ENCODE measurements at regions not wholly inside any gene's neighbourhood (a gene's known extent, or its start where the extent isn't known, plus 50 kb on each side); places are given as distances from the start of the nearest gene placed in this dataset.
"Not testable (repeated sequence)": the region's sequence is repeated elsewhere in the genome, so short reads cannot be mapped to it uniquely, and the experiment has no call there.

DNA sequence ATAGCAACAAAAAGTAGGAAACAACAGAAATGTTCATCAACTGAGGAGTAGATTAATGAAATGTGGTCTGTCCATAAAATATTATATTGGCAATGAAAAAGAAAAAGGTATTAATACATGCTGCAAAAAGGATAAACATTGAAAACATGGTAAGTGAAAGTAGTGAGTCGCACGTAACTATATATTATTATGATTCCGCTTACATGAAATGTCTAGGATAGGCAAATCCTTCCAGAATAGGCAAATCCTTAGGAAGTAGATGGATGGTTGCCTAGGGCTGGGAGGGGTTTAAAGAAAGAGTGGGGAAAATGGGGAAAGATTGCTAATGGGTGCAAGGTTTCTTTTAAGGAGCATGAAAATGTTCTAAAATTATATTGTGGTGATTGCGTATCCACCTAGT is 198.1 kb upstream of the WSB1 start:
- not testable (repeated sequence) for DNase-seq (ENCODE audit: low spot score)

- not testable (repeated sequence) for DNase-seq (ENCODE audit: low spot score)
Observed at GRCh38 chr17:27099266-27099665, 194.6 kb upstream of the WSB1 start.

DNA sequence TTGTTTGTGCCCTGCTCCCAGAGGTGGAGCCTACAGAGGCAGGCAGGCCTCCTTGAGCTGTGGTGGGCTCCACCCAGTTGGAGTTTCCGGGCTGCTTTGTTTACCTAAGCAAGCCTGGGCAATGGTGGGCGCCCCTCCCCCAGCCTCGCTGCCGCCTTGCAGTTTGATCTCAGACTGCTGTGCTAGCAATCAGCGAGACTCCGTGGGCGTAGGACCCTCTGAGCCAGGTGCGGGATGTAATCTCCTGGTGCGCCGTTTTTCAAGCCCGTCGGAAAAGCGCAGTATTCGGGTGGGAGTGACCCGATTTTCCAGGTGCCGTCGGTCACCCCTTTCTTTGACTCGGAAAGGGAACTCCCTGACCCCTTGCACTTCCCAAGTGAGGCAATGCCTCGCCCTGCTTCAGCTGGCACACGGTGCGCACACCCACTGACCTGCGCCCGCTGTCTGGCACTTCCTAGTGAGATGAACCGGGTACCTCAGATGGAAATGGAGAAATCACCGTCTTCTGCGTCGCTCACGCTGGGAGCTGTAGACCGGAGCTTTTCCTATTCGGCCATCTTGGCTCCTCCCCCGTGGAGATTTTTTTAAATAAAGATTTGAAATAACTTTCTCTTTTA is 189.2 kb upstream of the WSB1 start:
- not testable (repeated sequence) for DNase-seq (ENCODE audit: low spot score)

DNA sequence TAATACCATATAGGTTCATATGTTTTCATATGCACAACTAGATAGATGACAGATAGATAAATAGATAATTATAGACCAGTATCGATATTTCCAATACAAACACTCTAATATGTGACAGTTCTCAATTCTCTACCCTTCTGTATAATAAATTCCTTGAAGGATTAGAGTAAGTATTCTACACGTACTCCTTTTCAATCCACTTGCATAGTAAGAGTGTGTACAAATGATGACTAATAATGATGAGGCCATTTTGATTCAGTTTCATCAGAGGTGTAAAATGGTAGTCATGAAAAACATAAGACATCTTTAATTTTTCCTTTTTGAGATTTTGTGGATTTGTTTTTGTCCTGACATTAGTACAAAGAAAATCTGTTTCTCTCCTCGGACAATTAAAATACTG is 188.3 kb upstream of the WSB1 start:
- DNase-seq (ENCODE audit: low spot score): no peak

DNA sequence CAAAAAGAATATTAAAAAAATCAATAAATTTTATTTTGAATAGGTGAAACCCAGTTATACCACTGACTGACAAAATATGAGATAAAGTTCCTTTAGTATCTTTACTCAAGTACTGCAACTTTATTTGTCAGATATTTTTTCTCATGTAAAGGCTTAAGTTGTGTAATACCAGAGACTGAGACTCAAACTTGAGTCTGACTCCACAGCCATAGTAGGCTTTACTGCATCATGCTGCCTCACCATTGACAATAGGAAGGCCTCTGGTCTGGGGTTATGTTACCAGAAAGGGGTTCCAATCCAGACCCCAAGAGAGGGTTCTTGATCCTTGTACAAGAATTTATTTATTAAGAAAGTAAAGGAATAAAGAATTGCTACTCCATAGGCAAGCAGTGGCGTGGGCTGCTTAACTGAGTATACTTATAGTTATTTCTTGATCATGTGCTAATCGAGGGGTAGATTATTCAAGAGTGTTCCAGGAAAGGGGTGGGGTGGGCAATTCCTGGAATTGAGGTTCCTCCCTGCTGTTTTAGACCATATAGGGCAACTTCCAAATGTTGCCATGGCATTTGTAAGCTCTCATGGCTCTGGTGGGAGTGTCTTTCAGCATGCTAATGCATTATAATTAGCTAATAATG is 187.4 kb upstream of the WSB1 start:
- no peak for DNase-seq (ENCODE audit: low spot score)

- no peak for DNase-seq (ENCODE audit: low spot score)
Observed at GRCh38 chr17:27106982-27107360, 186.9 kb upstream of the WSB1 start.

DNA sequence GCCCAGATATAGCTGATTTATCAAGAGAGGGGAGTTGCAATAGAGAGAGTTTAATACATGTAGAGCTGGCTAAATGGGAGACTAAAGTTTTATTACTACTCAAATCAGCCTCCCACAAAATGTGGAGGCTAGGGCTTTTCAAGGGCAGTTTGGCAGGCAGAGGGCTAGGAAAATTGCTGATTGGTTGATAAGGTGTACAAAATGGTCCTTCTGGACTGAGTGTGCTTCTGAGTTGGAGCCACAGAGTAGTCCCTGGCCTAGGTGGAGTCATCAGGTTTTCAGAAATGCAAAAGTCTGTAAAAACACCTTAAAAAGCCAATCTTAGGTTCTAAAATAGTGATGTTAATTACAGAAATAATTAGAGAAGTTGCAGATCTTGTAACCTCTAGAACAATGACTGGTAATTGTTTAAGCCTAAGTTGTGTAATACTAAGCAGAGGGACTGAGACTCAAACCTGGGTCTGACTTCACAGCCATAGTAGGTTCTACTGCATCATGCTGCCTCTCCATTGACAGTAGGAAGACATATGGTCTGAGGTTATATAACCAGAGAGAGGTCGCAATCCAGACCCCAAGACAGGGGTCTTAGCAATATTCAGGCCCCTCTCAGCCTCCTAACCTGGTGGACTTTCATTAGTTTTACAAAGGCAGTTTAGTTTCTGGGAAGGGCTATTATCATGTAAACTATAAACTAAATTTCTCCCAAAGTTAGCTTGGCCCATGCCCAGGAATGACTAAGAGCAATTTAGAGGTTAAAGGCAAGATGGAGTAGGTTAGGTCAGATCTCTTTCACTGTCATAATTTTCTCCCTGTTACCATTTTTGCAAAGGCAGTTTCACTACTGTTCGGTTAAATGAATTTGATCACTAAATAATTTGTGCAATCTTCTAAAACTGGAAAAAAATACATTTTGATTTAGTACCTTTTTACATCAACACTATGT is 186.3 kb upstream of the WSB1 start:
- DNase-seq (ENCODE audit: low spot score): not testable (repeated sequence)

- no peak for DNase-seq (ENCODE audit: low spot score)
Observed at GRCh38 chr17:27109346-27109745, 184.6 kb upstream of the WSB1 start.

DNA sequence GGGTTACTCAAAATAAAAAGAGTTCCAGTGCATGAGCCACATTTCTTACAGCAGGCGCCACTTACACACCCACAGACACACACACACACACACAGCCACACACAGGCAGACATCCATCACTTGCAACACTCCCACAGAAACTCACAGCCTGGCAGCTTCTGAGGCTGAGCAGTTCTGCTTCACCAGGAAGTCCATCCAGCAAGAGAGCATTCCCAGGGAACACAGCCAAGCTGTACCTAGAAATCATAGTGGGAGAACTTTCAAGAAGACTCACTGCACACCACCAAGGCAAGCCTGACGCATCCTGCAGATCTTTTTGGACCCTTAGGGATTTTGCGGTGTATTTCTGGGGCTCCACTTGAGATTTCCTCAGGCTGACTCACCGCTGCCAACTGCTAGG is 140.9 kb upstream of the WSB1 start:
- DNase-seq (ENCODE audit: low spot score): peak; percentile 15

DNA sequence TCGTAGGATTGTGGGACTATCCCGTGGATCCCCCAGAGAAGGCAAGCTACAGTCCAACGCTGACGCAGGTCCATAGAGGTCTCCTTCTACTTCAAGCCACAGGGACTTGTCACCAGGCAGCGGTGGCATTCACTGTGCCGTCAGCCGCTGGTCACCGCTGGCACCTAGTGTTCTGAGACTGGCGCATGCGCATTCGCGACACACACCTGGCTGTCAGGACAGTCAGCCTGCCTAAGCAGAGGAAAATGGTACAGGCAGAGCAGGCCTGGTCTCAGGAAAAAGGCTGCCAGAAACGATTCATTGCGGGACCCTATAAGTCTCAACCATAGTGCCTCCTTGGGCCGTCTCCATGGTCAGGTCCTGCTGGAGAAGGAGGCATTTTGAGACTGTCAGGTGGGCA is 138.0 kb upstream of the WSB1 start:
- peak; percentile 0 for DNase-seq (ENCODE audit: low spot score)

GRCh38 chr17:27157297-27157696 is 136.6 kb upstream of the WSB1 start:
- no peak for DNase-seq (ENCODE audit: low spot score)

GRCh38 chr17:27157898-27158297 is 136.0 kb upstream of the WSB1 start:
- peak; percentile 0 for DNase-seq (ENCODE audit: low spot score)

- DNase-seq (ENCODE audit: low spot score): peak; percentile 1
Observed at GRCh38 chr17:27158382-27158781, 135.5 kb upstream of the WSB1 start.

GRCh38 chr17:27180322-27180721 is 113.6 kb upstream of the WSB1 start:
- DNase-seq (ENCODE audit: low spot score): no peak

GRCh38 chr17:27181379-27181925 is 112.5 kb upstream of the WSB1 start:
- DNase-seq (ENCODE audit: low spot score): not testable (repeated sequence)

GRCh38 chr17:27181935-27182334 is 112.0 kb upstream of the WSB1 start:
- DNase-seq (ENCODE audit: low spot score): no peak

- DNase-seq (ENCODE audit: low spot score): not testable (repeated sequence)
Observed at GRCh38 chr17:27197505-27197904, 96.4 kb upstream of the WSB1 start.

- no peak for DNase-seq (ENCODE audit: low spot score)
Observed at GRCh38 chr17:27199948-27200347, 94.0 kb upstream of the WSB1 start.

GRCh38 chr17:27200476-27200875 is 93.4 kb upstream of the WSB1 start:
- DNase-seq (ENCODE audit: low spot score): no peak

GRCh38 chr17:27203241-27203640 is 90.7 kb upstream of the WSB1 start:
- DNase-seq (ENCODE audit: low spot score): no peak

GRCh38 chr17:27206447-27206846 is 87.5 kb upstream of the WSB1 start:
- DNase-seq (ENCODE audit: low spot score): no peak

GRCh38 chr17:27207073-27207513 is 86.8 kb upstream of the WSB1 start:
- DNase-seq (ENCODE audit: low spot score): peak; percentile 72

- DNase-seq (ENCODE audit: low spot score): not testable (repeated sequence)
Observed at GRCh38 chr17:27208370-27208769, 85.5 kb upstream of the WSB1 start.
